Vagina (tissue), 2 donors: ENCODE measurements at regions not wholly inside any gene's neighbourhood (a gene's known extent, or its start where the extent isn't known, plus 50 kb on each side); places are given as distances from the start of the nearest gene placed in this dataset.

Source experiments
- CTCF ChIP-seq, 3 experiments: fragments of 450-650 bp in 2 of 3; fragments of 200-600 bp in 1 of 3; sonication (generic) in 1 of 3; IDR thresholded peaks; one replicate each; pipeline ENCODE4 v1.5.1; 2017 to 2019; ENCODE audit warnings: antibody characterized with exemption in 3 of 3, mild to moderate bottlenecking in 2 of 3, moderate library complexity in 2 of 3
- POLR2A ChIP-seq, 2 donors: fragments of 450-650 bp; IDR thresholded peaks; one replicate each; pipeline ENCODE4 v1.6.1; 2017; ENCODE audit warnings: antibody characterized with exemption in 2 of 2, mild to moderate bottlenecking in 2 of 2, moderate library complexity in 2 of 2
- POLR2AphosphoS5 ChIP-seq, 2 donors: sonication (generic); formaldehyde crosslinking; IDR thresholded peaks; one replicate each; pipeline ENCODE4 v1.9.0; 2017; ENCODE audit warnings: antibody characterized with exemption in 2 of 2, mild to moderate bottlenecking in 2 of 2, low read depth in 1 of 2; ENCODE audit not compliant: insufficient read depth in 1 of 2

- no peak for TF ChIP-seq CTCF (IDR thresholded peaks at IDR 0.05)
- TF ChIP-seq POLR2A (IDR thresholded peaks at IDR 0.05) = no peak
- no peak for TF ChIP-seq POLR2AphosphoS5 (IDR thresholded peaks at IDR 0.05; ENCODE audit: insufficient read depth in 1 of 2, low read depth in 1 of 2)
Measured at GRCh38 chr2:149729586-149729985, 142.0 kb upstream of the MMADHC start.
